ENCODE measurements at regions not wholly inside any gene's neighbourhood (a gene's known extent, or its start where the extent isn't known, plus 50 kb on each side); places are given as distances from the start of the nearest gene placed in this dataset.
A peak's percentile ranks its signal among the peaks of the same experiment; 100 is the strongest.
"Not testable (repeated sequence)": the region's sequence is repeated elsewhere in the genome, so short reads cannot be mapped to it uniquely, and the experiment has no call there.

GRCh38 chr5:17895288-17896033, 261.2 kb downstream of the TAF11L14 start:
- DNase-seq: no peak

DNA sequence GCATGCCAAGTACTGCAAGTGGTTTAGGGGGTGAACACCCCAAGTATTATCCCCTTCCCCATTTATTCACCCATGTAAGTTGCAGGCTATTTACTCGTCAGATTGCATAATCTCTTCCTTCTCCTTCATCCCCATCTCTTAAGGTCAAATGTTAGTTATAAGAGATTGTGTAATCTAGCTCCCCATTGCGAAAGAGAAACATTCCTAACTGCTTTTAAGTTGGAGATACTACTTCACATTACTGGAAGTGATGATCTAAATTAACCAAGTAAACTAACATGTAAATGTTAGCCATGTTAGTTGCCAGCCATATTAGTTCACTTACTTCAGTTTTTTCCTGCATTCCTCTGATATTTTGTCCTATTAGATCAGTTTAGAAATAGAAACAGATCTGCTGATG, 262.3 kb downstream of the TAF11L14 start:
- DNase-seq: no peak

GRCh38 chr5:17897776-17898175, 263.5 kb downstream of the TAF11L14 start:
- DNase-seq: no peak

- no peak for DNase-seq
Measured at GRCh38 chr5:17898766-17899165, 264.5 kb downstream of the TAF11L14 start.

- DNase-seq: no peak
Measured at GRCh38 chr5:17907094-17907493, 272.8 kb downstream of the TAF11L14 start.

- peak; percentile 51 for DNase-seq
Measured at GRCh38 chr5:17910318-17910717, 276.1 kb downstream of the TAF11L14 start.

DNA sequence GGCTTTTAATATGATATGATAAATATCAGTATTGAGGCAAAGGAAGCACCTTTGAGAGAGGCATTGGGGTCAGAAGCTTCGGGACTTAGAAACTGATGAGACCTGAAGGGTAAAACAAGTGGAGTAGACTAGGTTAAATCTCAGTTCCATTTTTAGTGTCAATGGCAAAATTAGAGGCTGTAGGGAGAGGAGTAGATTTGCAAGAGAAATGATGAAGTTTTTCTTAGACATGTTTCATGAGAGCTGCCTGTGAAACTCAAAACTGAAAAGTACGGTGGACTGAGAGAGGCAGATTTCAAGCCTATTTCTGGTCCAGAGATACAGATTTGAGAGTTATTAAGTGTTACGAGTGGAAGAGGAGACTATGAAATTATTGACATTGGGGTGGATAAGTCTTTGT, 278.5 kb downstream of the TAF11L14 start:
- no peak for DNase-seq

DNA sequence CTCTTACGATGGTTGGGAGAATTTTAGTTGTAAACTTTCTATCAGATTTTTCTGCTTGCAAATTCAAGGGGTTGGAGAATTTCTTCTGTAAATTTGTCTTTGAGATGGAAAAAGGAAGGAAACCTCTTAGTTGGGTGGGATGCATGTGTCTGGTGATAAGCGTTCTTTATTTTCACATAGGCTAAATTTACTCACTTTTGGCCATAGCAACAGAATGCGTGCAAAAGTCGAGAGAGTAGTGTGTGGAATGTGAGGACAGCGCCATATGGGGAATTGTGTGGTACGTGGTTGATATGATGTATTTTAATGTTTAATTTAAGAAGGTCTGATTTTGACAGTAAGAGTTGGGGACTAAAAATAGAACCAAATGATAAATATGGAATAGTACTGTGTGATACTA, 282.2 kb downstream of the TAF11L14 start:
- peak; percentile 65 for DNase-seq

- no peak for DNase-seq
Measured at GRCh38 chr5:17917465-17917864, 283.2 kb downstream of the TAF11L14 start.

DNA sequence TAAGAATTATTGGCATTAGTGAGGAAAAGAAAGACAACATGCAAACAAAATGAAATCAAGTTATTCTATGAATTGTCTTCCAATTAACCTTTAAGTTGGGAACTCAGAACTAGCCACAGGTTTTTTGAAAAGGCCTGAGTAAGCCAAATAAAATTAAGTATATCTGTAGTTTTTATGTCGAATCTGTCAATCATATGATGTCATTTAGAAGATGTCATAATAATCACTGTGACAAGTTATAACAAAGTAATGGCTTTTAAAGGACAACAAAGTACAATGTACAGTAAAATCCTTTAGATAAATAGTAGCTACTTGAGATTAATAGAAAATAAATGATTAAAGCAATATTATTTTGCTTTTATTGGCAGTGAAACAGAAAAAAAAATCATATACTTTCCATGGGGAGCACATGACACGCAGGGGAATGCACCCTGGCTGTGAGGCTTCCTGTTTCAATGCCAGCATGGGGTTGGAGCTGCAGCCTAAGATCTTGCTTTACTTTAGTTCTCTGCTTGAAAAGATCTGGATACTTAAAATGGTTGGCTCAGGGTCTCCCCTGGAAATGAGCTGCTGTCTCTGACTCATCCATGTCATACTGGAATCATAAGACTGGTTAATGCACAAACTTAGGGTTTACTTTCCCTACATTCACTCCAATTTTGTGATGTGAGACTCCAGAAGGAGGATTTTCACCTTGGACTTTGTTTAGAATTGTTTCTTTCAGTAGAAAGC, 284.3 kb downstream of the TAF11L14 start:
- peak; percentile 12 for DNase-seq

- DNase-seq: no peak
Measured at GRCh38 chr5:17925276-17925675, 291.0 kb downstream of the TAF11L14 start.

DNA sequence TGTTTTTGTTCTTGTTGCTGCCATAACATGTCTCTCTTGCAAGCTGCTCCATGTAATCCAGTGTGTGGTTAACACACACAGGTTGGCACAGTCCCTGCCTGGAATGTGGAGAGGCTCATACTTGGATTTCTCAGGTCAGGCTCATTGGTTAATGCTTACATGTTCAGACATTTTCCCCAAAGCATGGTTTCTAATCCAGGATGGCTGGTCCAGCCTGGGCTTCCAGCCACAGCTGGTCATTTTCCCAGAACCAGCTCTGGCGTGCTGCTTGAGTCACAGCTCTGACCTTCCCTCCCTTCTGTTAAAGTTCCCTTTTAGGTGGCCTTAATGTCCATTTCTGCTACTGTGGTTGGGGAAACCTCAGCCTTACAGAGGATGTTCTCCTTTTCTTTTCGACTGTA, 294.3 kb downstream of the TAF11L14 start:
- DNase-seq: peak; percentile 20

DNA sequence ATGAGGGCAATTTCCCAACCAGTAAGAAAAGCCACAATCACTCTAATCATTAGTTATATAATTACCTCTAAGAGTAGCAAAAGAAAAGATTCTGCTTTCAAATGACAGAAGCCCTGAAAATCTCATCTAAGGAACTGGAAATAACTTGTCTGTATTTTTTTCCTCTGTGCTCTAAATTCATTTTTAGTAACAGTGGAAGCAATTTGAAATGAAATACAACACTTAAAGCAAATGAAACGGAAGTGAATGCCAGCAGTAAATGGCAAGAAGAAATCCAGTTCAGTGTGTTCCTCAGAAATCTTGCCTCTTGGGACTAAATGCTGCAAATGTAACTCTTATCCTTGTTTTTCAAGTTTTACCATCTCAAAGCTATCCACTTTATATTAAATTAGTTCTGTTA, 294.9 kb downstream of the TAF11L14 start:
- DNase-seq: no peak

GRCh38 chr5:17930346-17930745, 296.1 kb downstream of the TAF11L14 start:
- DNase-seq: peak; percentile 33

DNA sequence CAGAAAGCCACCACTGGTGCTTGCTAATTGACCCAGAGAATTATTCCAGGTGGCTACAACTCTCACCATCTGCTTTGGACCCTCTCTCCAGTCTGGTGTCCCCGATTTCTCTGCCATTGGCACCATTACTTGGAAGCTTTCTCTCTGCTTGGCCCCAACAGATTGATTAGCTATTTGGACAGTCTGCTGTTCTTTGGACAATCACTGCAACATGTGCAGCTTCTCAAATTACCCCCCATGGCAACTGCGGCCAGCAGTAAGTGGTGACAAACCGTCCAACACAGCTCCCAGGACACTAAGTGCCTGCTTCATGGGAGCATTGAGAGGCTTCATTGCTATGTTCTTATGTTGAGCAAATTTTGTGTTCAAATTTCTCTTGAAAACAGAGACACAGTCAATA, 309.8 kb downstream of the TAF11L14 start:
- no peak for DNase-seq

GRCh38 chr5:17947029-17947428, 312.8 kb downstream of the TAF11L14 start:
- no peak for DNase-seq

- peak; percentile 7 for DNase-seq
Measured at GRCh38 chr5:17951392-17952169, 317.3 kb downstream of the TAF11L14 start.

GRCh38 chr5:17952231-17952630, 318.0 kb downstream of the TAF11L14 start:
- DNase-seq: no peak

DNA sequence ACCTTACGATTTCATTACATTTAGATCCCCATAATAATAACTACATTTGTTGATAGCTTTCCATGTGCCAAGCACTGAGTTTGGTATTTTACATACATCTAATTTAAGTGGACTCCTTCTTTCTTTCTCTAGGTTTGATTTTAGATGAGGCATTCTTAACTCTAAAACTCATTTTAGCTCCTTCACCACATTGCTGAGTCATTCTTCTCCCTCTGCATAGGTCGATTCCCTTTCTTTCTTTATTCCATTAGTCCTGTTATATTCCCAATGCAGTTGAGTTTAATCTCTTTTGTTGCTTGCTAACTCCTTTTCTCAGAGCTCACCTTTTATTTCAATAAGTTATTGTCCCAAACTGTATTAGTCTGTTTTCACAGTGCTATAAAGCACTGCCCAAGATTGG, 329.8 kb downstream of the TAF11L14 start:
- no peak for DNase-seq

DNA sequence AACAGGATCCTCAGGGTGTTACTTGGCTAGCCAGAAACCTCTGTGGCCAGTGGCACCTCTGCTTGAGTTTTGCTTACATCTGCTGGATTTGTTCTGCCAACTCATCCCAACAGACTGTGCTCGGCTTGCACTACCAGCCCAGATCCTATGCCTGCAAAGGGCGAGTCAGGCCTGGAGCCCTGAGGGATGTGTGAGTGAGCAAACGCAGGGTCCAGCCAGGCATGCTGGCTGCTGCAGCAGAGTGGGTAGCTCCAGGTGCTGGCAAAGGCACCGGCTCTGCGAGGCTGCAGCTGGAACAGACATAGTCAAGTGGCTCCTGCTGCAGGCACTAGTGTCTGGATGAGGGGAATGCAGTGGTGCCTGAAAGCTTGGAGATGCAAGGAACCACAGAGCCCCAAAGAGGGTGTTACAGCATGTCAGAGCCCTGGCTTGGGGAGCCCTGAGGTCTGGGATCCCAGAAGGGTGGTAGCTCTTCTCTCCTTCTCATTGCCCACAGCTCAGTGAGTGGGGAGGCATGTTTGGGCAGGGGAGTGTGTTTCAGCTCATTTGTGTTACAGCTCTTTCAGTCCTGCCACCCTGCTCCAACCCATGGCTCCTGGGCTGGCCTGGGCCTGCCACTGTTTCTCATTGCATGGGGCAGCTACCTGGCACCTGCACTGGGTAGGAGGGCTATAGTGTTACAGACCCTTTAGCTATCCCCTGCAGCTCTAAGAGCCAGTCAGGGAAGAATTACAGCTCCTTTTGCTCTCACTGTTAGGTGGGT, 332.6 kb downstream of the TAF11L14 start:
- DNase-seq: no peak

DNA sequence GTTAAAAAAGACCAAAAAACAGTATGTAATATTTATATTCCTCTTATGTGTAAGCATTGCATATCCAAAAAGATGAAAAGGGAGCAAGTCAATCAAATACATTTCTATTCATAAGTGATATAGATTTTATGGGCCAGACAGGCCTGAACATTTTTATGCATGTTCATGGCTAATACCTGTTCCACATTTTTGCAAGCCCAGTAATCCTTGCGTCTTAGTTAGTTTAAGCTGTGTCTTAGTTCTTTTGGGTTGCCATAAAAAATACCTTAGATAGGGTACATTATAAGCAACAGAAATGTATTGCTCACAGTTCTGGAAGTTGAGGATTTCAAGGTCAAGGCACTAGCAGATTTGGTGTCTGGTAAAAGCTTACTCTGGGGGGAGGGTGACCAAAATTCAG, 342.1 kb downstream of the TAF11L14 start:
- DNase-seq: no peak

GRCh38 chr5:17978954-17979353, 344.7 kb downstream of the TAF11L14 start:
- no peak for DNase-seq

GRCh38 chr5:17982626-17983025, 348.4 kb downstream of the TAF11L14 start:
- DNase-seq: not testable (repeated sequence)
